GM12873 (cell line): ENCODE measurements at regions not wholly inside any gene's neighbourhood (a gene's known extent, or its start where the extent isn't known, plus 50 kb on each side); places are given as distances from the start of the nearest gene placed in this dataset.

Source experiments
- TF ChIP-seq, protein P1 (sequence below): IDR thresholded peaks from 2 replicates; pipeline ENCODE4 v1.5.1; 2012; ENCODE audit warnings: low read depth, mild to moderate bottlenecking, moderate library complexity, low read length, control low read depth; ENCODE audit not compliant: insufficient read depth; ENCODE audit errors: missing control alignments

DNA sequence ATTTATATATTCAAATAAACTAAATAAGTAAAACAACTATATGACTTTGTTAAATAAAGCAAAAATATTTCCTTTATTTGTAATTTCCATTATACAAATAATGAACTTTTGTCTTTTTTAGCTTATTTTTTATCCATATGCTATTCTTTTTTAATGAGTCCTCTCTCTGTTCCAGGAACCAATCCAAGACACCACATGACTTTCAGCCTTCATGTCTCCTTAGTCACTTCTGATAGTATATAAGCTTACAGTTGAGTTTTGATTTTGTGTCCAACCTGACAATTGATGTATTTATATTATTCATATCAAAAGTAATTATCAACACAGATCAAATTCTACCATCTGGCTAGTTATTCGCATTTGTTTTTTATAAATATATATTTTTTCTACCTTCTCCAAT lies 582.3 kb upstream of the GJE1 start:
- TF ChIP-seq, protein P1, sequence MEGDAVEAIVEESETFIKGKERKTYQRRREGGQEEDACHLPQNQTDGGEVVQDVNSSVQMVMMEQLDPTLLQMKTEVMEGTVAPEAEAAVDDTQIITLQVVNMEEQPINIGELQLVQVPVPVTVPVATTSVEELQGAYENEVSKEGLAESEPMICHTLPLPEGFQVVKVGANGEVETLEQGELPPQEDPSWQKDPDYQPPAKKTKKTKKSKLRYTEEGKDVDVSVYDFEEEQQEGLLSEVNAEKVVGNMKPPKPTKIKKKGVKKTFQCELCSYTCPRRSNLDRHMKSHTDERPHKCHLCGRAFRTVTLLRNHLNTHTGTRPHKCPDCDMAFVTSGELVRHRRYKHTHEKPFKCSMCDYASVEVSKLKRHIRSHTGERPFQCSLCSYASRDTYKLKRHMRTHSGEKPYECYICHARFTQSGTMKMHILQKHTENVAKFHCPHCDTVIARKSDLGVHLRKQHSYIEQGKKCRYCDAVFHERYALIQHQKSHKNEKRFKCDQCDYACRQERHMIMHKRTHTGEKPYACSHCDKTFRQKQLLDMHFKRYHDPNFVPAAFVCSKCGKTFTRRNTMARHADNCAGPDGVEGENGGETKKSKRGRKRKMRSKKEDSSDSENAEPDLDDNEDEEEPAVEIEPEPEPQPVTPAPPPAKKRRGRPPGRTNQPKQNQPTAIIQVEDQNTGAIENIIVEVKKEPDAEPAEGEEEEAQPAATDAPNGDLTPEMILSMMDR, result no peak

DNA sequence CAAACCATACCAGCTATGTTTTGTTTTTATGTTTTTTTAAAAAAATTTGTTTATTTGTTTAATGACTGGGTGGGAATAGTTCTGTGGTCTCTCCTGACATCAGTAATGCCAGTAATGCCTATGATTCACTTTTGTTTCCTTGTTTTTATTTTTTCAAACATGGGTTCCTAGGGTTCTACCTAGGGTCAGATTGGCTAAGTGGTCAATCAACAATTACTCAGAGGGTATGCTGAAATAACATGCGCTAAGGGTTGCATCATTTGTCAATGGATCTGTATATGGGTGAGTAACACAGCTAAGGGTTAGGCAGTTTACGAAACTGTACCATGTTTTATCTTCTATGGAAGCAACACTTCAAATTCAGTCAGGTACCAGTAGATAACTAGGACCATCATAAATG lies 583.8 kb upstream of the GJE1 start:
- TF ChIP-seq, protein P1, result no peak

DNA sequence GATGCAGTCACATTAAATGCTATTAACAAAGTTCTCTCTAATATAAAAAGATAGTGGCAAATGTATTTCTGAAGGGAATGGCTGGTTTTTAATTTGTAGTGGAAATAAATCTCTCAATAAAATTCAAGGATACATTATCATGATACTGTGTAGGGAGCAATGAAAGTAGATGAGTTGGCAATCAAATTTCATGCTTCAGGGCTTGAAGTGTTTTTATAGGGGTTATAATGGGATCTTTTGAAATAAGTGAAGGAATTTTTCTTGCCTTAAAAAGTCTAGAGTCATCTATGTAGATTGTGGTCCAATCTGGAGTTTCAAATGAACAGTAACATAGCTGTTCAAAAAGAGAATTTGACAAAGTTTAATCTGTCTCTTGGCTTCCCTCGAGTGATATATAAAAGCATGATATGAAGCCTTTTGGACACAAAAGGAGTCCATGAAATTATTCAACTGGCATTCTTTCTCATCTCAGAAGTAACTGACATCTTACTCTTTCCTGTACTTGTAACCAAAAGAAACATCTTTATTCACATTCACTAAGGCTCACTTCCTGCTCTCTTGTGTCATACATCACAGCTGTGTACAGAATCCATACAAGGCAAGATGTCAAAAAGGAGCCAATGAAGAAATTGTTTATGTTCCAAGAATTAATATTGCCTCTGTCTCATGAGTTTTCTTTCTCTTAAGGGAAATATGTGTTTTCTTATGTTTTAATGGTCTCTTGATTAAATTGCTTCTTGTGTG lies 591.0 kb upstream of the GJE1 start:
- TF ChIP-seq, protein P1, result no peak

DNA sequence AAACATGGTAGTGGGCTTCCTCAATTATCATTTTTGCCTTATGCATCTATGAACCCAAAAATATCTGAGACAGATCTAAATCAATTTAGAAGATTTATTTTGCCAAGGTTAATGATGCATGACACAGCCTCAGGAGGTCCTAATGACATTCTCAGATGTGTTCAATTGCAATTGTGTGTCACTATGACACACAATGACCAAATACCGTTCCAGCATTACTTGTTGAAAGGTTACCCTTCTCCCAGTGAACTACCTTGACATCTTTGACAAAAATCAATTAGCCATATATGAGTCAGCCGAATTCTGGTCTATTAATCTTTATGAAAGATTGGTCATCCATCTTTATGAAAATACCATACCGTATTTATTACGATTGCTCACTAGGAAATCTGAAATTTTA lies 592.5 kb upstream of the GJE1 start:
- TF ChIP-seq, protein P1, result no peak

DNA sequence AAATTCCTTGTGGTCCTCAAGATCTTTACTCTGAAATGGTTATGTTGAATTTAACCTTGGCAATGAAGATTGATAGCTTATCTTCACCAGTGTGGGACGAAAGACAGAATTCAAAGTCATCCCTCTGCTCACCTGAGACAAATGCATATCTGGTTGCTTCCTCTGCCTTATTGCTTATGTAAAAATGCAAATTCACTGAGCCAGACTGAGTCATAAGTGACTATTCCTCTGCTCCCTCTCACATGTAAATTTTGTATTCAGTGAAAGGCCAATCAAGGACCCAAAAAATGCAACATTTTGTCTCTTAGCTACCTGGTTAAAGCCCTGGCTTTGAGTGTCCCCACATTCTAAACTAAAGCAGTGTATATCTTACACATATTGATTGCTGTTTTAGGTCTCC lies 593.1 kb upstream of the GJE1 start:
- TF ChIP-seq, protein P1, result no peak

DNA sequence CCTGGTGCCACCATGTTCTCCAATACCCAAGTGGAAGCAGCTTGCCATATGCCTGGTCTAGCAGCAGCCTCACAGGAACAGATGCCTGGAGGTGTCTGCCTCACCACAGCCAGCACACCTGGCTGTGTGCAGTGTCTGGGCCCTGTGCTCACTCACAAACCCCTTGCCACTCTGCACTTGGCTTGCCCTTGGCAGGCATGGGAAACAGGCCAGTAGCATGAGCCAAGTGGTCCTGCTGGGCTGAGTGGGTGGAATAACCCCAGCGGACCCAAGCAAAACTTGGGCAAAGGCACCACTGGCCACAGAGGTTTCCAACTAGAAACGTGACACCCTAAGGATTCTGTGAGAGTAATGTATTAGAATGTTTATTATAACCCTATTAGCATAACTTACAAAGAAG lies 600.5 kb upstream of the GJE1 start:
- TF ChIP-seq, protein P1, result no peak

DNA sequence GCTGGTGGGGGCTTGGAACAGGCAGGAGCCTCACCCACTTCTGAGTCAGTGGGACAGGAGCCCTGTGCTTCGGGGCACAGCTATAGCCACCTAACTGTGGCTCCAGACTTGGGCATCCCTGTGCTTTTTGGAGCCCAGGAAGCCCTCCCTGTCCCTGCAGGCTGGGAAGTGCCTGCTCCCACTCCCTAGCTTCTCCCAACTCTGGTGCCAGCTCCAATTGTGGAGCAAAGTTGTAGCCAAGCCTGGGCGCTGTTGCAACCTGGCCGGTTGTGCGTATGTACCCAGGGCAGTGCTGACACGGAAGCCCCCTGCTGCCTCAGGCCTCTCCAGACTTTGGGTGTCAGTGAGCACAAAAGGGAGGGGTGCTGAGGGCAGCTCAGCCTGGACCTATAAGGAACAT lies 601.7 kb upstream of the GJE1 start:
- TF ChIP-seq, protein P1, result no peak
